SU-DHL-6 (cell line): ENCODE measurements at regions not wholly inside any gene's neighbourhood (a gene's known extent, or its start where the extent isn't known, plus 50 kb on each side); places are given as distances from the start of the nearest gene placed in this dataset.

Experiments
- H2AFZ ChIP-seq: fragments of 200-600 bp; sonication (generic); 2 replicates; pipeline ENCODE4 v1.6.1; 2014; ENCODE audit warnings: low read depth, mild to moderate bottlenecking, moderate library complexity, mixed read lengths, antibody characterized with exemption, low read length; ENCODE audit not compliant: severe bottlenecking
- H3F3A ChIP-seq: fragments of 200-600 bp; shearing (Covaris generic); 2 replicates; pipeline ENCODE4 v1.6.0; 2016; ENCODE audit warnings: antibody characterized with exemption, mild to moderate bottlenecking; ENCODE audit not compliant: insufficient read depth
- H3K27ac ChIP-seq: fragments of 200-600 bp; sonication (generic); 2 replicates; pipeline ENCODE4 v1.5.1; 2016; ENCODE audit warnings: low read depth, mild to moderate bottlenecking, low read length, moderate library complexity, mixed read lengths
- H3K27me3 ChIP-seq: fragments of 200-600 bp; sonication (generic), shearing (Covaris generic); 2 replicates; pipeline ENCODE4 v1.6.0; 2014; ENCODE audit warnings: mild to moderate bottlenecking, low read length
- H3K36me3 ChIP-seq: fragments of 200-600 bp; sonication (generic); 2 replicates; pipeline ENCODE4 v1.6.1; 2014; ENCODE audit warnings: mild to moderate bottlenecking, low read length, mixed read lengths
- H3K4me2 ChIP-seq: fragments of 300-600, 200-600 bp; shearing (Covaris generic), sonication (generic); 2 replicates; pipeline ENCODE4 v1.6.0; 2014; ENCODE audit warnings: low read length, low read depth, mild to moderate bottlenecking; ENCODE audit not compliant: poor library complexity, severe bottlenecking
- H3K4me3 ChIP-seq: fragments of 200-600 bp; sonication (generic); 2 replicates; pipeline ENCODE4 v1.5.1; 2014; ENCODE audit warnings: antibody characterized with exemption, low read length, mild to moderate bottlenecking, mixed read lengths; ENCODE audit not compliant: insufficient read depth, poor library complexity, severe bottlenecking
- H3K79me2 ChIP-seq: fragments of 200-600 bp; sonication (generic); 2 replicates; pipeline ENCODE4 v1.6.1; 2014; ENCODE audit warnings: mild to moderate bottlenecking, low read length, moderate library complexity; ENCODE audit not compliant: insufficient read depth
- H3K9ac ChIP-seq: fragments of 200-600 bp; sonication (generic); 2 replicates; pipeline ENCODE4 v1.7.0; 2014; ENCODE audit warnings: mild to moderate bottlenecking, low read length
- H3K9me2 ChIP-seq: fragments of 200-600 bp; sonication (generic); replicated peaks from 2 replicates; pipeline ENCODE4 v1.6.1; 2014; ENCODE audit warnings: low read length; ENCODE audit not compliant: insufficient read depth
- H3K9me3 ChIP-seq: fragments of 200-600 bp; sonication (generic); 2 replicates; pipeline ENCODE4 v1.6.1; 2014; ENCODE audit warnings: low read length, mixed read lengths; ENCODE audit not compliant: insufficient read depth
- H4K20me1 ChIP-seq: fragments of 200-600 bp; sonication (generic); 2 replicates; pipeline ENCODE4 v1.6.1; 2014; ENCODE audit warnings: low read depth, mild to moderate bottlenecking, antibody characterized with exemption, low read length, moderate library complexity, mixed read lengths
- EZH2phosphoT487 ChIP-seq: fragments of 200-600 bp; sonication (generic), shearing (Covaris generic); conservative IDR thresholded peaks from 2 replicates; pipeline ENCODE4 v1.6.1; 2018; ENCODE audit warnings: mild to moderate bottlenecking, antibody characterized with exemption, low read length, moderate library complexity, mixed read lengths
- TF ChIP-seq, protein P1 (sequence below): fragments of 200-600 bp; sonication (generic); IDR thresholded peaks from one replicate; pipeline ENCODE4 v1.5.1; 2017; ENCODE audit warnings: antibody characterized with exemption, mild to moderate bottlenecking, low read length, moderate library complexity; ENCODE audit not compliant: insufficient read depth, poor library complexity, severe bottlenecking

DNA sequence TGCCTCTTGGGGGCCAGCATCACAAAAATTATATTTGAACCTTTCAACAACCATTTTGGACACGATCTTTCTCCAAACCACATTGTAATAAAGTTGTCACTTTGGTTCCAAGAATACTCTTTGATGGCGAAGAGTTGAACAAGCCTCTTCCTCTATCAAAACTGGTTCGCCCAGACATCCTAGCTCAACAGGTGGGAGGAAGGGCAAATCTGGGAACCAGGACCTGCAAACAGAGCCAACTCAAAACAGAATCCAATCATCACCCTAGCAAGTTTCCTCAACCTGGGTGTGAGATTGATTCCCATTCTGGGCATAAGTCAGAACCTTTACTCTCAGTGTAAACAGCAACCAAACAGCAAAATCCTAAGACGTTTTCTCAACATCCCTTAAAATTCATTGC lies 141.2 kb upstream of the RREB1 start:
- Histone ChIP-seq H3K4me2 (no peak overlapping the region), H3K79me2 (no peaks in the 10 kb centered on the region), H3K9ac (no peak overlapping the region), H3K27ac (no peak overlapping the region), H3K9me2 (no peaks in the 10 kb centered on the region), H3K4me3 (no peak overlapping the region), H3K9me3 (no peaks in the 10 kb centered on the region), H3K36me3 (no peaks in the 10 kb centered on the region), H2AFZ (no peak overlapping the region), H3F3A (no peaks in the 10 kb centered on the region), H4K20me1 (no peaks in the 10 kb centered on the region), H3K27me3 (no peaks in the 10 kb centered on the region)
- TF ChIP-seq, protein P1, sequence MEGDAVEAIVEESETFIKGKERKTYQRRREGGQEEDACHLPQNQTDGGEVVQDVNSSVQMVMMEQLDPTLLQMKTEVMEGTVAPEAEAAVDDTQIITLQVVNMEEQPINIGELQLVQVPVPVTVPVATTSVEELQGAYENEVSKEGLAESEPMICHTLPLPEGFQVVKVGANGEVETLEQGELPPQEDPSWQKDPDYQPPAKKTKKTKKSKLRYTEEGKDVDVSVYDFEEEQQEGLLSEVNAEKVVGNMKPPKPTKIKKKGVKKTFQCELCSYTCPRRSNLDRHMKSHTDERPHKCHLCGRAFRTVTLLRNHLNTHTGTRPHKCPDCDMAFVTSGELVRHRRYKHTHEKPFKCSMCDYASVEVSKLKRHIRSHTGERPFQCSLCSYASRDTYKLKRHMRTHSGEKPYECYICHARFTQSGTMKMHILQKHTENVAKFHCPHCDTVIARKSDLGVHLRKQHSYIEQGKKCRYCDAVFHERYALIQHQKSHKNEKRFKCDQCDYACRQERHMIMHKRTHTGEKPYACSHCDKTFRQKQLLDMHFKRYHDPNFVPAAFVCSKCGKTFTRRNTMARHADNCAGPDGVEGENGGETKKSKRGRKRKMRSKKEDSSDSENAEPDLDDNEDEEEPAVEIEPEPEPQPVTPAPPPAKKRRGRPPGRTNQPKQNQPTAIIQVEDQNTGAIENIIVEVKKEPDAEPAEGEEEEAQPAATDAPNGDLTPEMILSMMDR: no peak
- TF ChIP-seq EZH2phosphoT487: no peak

DNA sequence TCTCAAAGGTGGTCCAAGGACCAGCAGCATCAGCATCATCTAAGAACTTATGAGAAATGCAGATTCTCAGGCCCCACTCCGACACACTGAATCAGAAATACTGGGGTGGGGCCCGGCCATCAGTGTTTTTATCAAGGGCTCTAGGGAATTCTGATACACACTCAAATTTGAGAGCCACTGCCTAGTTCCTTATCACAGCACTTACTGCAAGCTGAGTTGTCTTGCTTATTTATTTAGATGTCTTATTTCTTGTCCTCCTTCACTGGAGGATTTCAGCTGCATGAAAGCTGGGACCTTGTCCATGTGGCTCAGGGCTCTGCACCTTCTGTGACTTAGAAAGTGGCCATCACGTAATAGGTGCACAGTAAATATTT lies 139.4 kb upstream of the RREB1 start:
- H3K4me2 ChIP-seq: no peak overlapping the region
- H3K27ac ChIP-seq: no peak overlapping the region

GRCh38 chr6:6968731-6969552 lies 138.8 kb upstream of the RREB1 start:
- Histone ChIP-seq H3K27ac (no peak overlapping the region), H3K79me2 (no peaks in the 10 kb centered on the region), H2AFZ (no peak overlapping the region), H3K27me3 (no peaks in the 10 kb centered on the region), H3K4me2 (no peak overlapping the region), H3K9me3 (no peaks in the 10 kb centered on the region), H3K9me2 (no peaks in the 10 kb centered on the region), H3K36me3 (no peaks in the 10 kb centered on the region), H4K20me1 (no peaks in the 10 kb centered on the region), H3K9ac (no peak overlapping the region), H3F3A (no peaks in the 10 kb centered on the region), H3K4me3 (no peak overlapping the region)
- TF ChIP-seq, protein P1: no peak
- no peak for TF ChIP-seq EZH2phosphoT487

More for the DNA sequence above, 139.4 kb upstream of the RREB1 start:
- Histone ChIP-seq H4K20me1 (no peaks in the 10 kb centered on the region), H2AFZ (no peak overlapping the region), H3K79me2 (no peaks in the 10 kb centered on the region), H3F3A (no peaks in the 10 kb centered on the region), H3K36me3 (no peaks in the 10 kb centered on the region), H3K9me2 (no peaks in the 10 kb centered on the region), H3K27me3 (no peaks in the 10 kb centered on the region), H3K9me3 (no peaks in the 10 kb centered on the region), H3K9ac (no peak overlapping the region), H3K4me3 (no peak overlapping the region)
- TF ChIP-seq, protein P1: no peak
- no peak for TF ChIP-seq EZH2phosphoT487
